ENCODE measurements at regions not wholly inside any gene's neighbourhood (a gene's known extent, or its start where the extent isn't known, plus 50 kb on each side); places are given as distances from the start of the nearest gene placed in this dataset.

GRCh38 chr10:126843299-126843934 is 61.8 kb upstream of the DOCK1 start:
- TF ChIP-seq ZFP41 (tag by site-specific recombination; IDR thresholded peaks at IDR 0.05; ENCODE audit: borderline replicate concordance) = no peak
- no peak for TF ChIP-seq PRDM4 (tag by site-specific recombination; IDR thresholded peaks at IDR 0.05)
